ENCODE measurements at regions not wholly inside any gene's neighbourhood (a gene's known extent, or its start where the extent isn't known, plus 50 kb on each side); places are given as distances from the start of the nearest gene placed in this dataset.
A peak's percentile ranks its signal among the peaks of the same experiment; 100 is the strongest.

GRCh38 chrX:130543603-130544325 lies 142.0 kb downstream of the RBMX2 start:
- TF ChIP-seq CTCF (conservative IDR thresholded peaks at IDR 0.05; ENCODE audit: low read depth, low read length): peak; percentile 23; the same call in 1 of the 2 replicates
- TF ChIP-seq EZH2 (IDR thresholded peaks at IDR 0.05; ENCODE audit: borderline replicate concordance, low read depth, low read length, poor library complexity, severe bottlenecking): no peak
